ENCODE measurements at regions not wholly inside any gene's neighbourhood (a gene's known extent, or its start where the extent isn't known, plus 50 kb on each side); places are given as distances from the start of the nearest gene placed in this dataset.

DNA sequence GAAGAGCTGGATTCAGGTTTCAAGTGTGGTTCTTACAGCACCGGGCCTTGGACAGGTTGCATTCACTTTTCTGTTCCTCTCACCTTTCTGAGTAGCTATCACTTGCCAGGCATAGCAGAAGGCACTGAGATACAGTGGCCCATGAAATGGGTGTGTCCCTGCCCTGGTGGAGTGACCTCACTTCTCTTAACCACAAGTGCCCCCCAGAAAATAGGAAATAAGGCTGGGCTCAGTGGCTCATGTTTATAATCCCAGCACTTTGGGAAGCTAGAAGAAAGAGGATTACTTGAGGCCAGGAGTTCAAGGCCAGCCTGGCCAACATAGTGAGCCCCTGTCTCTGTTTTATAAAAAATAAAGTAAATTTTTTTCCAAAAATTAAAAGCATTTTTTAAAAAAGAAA lies 101.7 kb upstream of the KIT start:
- TF ChIP-seq, protein P1, sequence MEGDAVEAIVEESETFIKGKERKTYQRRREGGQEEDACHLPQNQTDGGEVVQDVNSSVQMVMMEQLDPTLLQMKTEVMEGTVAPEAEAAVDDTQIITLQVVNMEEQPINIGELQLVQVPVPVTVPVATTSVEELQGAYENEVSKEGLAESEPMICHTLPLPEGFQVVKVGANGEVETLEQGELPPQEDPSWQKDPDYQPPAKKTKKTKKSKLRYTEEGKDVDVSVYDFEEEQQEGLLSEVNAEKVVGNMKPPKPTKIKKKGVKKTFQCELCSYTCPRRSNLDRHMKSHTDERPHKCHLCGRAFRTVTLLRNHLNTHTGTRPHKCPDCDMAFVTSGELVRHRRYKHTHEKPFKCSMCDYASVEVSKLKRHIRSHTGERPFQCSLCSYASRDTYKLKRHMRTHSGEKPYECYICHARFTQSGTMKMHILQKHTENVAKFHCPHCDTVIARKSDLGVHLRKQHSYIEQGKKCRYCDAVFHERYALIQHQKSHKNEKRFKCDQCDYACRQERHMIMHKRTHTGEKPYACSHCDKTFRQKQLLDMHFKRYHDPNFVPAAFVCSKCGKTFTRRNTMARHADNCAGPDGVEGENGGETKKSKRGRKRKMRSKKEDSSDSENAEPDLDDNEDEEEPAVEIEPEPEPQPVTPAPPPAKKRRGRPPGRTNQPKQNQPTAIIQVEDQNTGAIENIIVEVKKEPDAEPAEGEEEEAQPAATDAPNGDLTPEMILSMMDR (conservative IDR thresholded peaks at IDR 0.05; ENCODE audit: low read depth, low read length): no peak
- no peak for TF ChIP-seq EZH2 (IDR thresholded peaks at IDR 0.05; ENCODE audit: borderline replicate concordance, low read depth, low read length, poor library complexity, severe bottlenecking)
